Dermis blood vessel endothelial cell (primary cell): ENCODE measurements at regions not wholly inside any gene's neighbourhood (a gene's known extent, or its start where the extent isn't known, plus 50 kb on each side); places are given as distances from the start of the nearest gene placed in this dataset.

Source experiments
- DNase-seq: peaks from one replicate; pipeline ENCODE4 v3.0.0; 2010

DNA sequence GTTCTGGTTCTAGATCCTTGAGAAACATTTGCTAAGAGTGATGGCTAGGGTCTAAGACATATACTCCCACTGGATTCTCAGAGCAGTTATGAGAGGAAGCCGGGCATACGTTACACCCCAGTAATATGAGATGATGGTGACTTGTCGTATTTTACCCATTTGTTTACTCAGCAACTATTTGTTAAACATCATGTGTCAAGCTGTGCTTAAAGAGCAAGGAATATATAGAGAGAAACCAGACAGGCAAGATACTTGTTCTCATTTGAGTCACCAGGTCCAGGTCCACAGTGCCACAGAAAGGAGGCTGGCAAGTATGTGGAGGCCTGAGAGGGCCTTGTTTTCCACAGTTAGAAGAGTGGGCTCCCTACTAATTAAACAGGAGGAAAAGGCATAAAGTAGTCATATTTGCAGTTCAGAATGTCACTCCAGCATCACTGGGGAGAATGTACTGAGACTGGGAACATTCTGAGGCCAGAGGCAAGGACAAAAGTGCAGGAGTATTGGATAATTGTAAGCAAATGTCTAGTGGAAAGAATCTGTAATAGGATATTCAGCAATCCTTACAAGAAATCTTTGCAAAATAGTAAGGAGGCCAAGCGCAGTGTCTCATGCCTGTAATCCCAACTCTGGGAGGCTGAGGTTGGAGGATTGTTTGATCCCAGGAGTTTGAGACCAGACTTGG is 142.2 kb downstream of the IRS2 start:
- DNase-seq, result no peak

DNA sequence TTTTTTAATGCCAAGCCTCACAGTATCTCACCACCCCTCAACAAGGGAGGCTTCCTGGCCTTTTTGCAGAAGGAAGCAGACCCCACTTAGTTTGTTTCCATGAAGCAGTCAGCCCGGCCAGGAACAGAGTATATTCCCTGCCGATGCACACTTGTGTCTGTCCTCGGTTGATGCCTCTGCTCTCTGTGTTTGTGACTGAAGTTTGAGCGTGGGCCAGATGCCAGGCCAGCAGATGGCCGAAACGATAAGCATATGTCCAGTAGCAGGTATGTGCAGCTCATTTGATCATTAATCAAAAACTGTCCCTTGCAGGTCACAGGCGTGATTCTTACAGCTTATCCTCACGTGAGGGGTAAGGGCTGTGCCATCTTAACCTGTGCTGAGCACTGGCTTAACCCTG is 144.0 kb downstream of the IRS2 start:
- no peak for DNase-seq

DNA sequence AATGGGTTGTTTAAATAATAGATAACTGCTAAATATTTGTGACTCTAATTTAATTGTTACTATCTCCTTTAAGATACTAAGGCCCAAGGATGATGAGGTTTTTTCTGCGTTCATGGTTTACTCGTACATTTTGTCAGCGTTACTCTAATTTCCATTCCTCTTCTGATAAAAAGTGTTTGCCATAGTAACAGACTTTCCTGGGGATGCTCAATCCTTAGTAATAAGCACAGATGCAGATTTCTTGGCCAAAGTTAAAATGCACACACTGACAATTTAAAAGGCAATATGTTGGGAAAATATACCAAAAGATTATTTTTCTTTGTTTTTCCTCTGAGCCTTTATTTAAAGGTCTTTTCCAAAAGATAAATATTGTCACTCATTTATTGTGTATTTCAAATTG is 149.6 kb downstream of the IRS2 start:
- no peak for DNase-seq

DNA sequence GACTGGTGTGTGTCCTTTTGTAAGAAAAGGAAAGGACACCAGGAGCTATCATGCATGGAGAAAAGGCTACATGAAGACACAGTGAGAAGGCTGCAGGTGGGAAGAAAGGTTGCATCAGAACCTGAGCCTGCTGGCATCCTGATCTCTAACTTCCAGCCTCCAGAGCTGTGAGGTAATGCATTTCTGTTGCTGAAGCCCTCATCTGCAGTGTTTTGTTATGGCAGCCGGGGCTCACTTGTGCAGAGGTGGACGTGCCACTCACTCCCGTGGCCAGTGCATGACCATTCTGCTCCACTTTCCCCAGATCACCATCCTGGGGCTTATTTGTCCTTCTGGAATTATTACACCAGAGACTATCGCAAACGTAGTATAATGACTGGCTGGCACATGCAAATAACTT is 155.3 kb downstream of the IRS2 start:
- no peak for DNase-seq

DNA sequence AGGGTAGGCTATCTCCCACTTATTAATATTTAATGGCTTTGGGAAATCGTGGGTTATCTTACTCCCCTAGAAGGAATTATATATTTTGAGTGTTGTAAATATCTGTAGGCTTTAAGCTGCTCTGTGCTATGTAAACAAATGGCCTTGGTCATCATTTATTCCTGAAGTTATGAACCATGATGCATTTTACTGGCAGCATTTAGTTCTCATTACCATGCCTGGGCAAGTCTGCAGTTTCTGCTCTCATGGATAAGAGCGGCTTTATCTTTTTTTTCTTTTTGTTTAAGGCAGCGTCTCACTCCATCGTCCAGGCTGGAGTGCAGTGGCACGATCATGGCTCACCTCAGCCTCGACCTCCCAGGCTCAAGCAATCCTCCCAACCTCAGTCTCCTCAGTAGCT is 156.1 kb downstream of the IRS2 start:
- DNase-seq, result no peak

DNA sequence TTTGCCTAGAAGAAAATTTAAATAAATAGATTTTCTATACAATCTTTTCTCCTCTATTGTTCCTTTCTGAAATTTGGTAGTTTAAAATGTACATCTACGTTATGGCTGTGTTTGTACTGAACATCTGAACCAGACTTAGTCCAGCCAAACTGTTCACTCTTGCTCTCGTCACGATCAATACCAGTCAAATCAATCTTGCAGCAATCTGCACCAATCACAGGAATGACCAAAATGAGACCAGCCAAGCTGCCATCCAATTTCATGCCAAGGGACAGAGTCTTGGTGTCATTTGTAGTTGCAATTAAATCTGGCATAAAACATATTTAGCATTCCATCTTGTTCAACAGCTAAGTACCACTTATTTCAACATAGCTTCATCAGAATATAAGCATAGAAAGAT is 156.6 kb downstream of the IRS2 start:
- no peak for DNase-seq

DNA sequence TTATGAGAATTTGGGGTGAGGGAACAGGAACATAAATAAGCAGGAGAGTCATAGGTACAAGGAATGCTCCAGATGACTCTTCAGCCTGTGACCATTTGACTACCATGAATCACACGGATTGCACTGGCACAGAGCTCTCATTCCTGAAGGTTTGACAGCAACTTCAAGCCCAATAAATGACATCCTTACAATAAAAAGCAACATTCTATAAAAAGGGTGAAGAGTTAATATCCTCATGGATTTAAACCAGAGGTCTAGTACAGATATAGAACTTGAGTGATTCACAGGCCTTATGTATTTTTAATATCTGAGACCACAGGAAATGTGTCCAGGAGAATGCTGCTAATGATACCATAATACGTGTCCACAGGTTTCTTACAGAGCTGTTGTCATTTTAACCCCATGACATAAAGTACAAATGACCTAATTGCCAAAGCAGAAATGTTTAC is 158.1 kb downstream of the IRS2 start:
- DNase-seq, result no peak

DNA sequence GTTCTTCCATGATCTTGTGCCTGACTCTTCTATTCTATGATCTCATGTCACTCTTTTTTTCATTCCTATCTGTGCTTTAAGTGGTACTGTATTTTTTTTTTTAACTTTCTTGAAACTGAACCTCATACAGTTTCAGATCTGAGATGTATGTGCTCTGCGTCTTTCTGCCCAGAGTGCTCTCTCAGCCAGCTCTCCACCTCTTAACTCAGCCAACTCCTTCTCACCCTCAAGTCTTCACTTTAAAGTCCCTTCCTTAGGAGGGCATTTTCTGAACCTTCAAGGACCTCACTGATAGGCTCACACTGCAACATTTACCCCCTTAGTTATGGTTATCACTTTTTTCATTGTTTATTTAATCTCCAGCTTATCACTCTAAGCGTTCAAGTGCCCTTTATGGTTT is 158.7 kb downstream of the IRS2 start:
- DNase-seq, result no peak

DNA sequence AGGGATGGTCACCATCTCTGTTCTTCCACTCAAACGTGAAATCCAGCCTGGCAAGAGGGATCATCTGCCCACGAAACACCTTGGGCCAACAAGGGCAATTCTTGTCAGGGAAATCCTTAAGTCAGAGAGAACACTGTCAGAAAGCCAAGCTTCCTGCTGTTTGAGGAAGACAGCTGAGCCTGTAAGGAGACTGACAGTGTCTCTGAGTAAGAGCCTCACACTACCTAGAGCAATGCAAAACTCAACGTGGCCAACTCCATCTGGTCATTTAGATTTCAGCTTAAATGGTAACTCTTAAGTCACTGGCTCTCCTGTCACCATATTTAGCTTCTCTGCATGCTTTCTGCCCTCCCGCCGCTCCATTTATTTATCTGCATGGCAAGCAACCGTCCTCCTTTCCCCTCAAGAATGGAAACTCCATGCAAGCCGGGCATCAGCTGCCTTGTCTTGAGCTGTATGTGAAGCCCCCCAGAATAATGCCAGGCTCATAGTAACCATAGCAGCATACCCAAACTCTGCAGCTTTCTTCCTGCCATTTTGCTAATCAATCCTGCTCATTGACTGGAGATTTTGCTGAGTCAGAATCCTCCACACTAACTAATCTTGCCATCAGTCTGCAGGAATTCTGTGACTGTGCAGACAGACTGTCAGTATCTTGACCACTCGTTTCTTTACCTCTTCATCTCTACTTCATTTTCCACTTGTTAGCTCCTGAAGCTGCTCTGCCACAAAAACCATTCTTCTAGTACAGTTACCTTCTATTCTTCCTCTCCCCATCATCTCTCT is 159.8 kb downstream of the IRS2 start:
- DNase-seq, result no peak

DNA sequence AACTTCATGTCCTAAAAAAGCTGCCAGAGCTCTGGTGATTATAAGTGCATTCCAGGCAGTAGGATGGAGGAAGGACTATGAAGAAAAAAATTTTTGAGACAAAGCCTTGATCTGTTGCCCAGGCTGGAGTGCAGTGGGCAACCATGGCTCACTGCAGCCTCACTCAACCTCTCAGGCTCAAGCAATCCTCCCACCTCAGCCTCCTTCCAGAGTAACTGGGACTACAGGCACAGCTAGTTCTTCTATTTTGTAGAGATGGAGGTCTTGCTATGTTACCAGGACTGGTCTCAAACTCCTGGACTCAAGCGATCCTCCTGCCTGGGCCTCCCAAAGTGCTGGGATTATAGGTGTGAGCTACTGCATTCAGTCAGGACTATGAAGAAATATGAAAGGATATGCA is 161.2 kb downstream of the IRS2 start:
- DNase-seq, result no peak

DNA sequence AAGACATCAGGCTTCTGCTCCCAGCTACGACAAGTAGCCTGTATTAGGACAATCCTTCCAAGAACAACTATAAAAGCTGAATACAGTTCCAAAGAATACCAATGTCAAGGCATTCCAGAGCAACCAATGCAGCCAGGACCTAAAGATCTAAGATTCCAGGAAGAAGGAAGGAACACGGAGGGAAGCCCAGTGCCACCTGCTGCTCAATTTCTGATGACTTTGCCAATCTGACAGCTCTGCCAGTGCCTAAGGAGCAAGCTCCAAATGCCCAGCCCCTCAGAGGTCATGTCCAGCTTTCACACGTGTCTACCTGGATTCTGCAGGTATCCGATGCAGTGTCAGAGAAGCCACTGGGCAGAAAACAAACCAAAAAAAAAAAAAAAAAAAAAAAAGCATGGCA is 164.4 kb downstream of the IRS2 start:
- no peak for DNase-seq

DNA sequence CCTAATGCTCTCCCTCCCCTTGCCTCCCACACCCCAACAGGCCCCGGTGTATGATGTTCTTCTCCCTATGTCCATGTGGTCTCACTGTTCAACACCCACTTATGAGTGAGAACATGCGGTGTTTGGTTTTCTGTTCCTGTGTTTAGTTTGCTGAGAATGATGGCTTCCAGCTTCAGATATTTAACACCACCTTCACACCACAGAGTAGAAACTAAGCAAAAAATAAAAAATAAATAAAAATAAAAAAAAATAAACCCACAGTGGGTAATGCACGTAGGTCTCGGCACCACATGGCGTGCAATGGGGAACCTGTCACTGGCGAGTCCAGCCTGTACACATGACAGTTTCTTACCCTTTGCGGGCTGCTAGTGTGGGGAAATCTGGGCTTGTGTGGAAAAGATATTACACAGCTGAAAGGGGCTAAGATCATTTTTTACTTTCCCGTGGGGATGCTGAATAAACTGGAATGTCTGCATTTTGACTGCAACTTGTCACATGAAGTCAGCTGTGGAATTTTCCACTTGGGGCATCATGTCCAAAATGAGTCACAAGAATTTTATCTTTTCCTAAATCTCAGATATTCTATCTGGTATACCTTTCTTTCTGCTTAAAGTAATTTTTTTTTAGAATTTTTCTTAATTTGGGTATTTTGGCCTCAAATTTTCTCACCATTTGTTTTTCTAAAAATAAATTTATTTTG is 170.5 kb downstream of the IRS2 start:
- DNase-seq, result no peak

DNA sequence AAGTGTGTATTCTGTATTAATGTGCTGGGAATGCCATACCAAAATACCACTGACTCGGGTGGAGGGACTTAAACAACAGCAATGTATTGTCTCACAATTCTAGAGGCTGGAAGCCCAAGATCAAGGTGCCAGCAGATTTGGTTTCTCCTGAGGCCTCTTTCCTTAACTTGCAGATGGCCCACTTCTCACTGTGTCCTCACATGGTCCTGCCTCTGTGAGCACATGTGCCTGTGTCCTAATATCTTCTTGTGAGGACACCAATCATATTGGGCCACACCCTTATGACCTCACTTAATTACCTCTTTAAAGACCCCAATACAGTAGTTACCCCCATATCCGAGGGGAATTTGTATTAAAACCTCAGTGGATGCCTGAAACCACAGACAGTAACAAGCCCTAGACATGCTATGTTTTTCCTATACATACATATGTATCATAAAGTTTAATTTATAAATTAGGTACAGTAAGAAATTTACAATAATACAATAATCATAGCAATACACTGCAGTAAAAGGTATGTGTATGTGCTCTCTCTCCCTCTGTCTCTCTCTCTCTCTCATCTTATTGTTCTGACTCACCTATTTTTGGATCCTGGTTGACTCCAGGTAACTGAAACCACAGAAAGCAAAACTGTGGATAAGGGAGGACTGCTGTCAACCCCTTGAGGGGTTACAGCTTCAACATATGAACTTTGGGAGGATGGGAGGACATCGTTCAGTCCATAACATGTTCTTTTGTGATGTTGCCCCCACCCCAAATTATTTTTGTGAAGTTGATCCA is 174.3 kb downstream of the IRS2 start:
- DNase-seq, result no peak

DNA sequence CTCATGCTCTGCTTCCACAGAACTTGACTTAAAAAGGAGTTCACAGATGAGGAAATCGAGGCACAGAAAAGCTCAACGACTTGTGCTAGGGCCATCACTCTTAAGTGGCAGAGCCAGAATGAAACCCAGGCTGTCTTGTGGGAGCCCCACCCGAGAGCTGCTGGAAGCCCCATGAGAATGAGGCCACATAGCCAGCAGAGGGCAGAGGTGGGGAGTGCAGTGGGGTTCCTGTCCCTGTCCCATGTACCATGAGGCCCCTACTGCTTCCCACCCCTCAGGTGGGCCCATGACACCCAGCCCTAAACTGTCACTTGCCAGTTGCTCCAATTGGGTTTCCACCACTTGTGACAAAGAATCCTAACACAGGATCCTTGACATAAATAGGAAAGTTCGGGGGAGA is 175.9 kb downstream of the IRS2 start:
- DNase-seq, result no peak

DNA sequence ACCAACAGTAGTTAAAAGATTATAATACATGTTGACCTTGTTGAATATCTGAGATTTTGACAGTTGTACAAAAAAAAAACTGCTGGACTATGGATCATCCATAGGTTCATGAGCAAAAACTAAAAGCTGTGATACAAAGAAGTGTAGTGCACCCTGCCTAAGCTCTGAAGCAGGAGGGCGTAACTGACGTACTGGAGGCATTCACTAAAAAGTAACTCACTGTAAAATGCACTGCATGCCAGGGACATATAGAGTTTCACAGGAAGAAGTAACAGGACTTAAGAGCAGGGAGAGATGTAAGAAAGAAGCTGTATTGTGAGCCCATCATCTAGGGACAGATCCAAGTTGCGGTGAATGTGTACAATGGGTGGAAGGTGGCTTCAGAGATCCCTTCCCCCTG is 177.9 kb downstream of the IRS2 start:
- DNase-seq, result no peak

DNA sequence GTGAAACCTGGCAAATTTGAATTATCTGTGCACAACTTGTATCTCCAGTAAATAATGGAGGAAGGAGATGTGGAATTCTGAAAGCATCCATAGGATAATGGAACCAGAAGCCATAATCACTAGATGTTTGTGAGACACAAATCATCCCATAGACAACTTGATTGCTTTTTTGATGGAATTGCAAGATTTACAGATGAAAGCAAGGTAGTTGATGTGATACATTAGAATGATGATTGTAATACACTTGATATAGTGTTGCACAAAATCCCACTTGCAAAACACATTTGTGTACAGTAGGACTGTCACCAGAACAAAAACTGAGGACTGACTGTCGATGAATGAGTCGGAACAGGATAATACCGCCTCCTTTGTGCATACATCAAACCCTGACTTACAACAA is 178.3 kb downstream of the IRS2 start:
- DNase-seq, result no peak

DNA sequence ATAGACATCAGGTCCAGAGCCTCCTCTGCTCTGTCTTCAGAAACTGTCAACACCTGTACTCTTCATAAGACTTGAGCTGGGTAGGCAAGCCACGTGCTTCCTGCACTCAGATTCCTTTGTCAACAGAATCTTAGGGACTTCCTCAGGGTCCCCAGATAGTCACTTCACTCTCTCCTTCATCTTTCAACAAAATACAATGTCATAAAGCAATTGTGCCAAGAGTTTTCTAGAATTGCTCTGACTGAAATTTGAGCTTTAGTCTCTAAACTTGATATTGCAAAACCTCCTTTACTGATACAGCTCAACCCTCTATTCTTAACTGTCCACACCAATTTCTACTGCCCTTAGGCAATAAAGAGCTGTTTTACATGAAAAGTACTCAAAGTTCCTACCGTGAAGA is 179.9 kb downstream of the IRS2 start:
- DNase-seq, result no peak

DNA sequence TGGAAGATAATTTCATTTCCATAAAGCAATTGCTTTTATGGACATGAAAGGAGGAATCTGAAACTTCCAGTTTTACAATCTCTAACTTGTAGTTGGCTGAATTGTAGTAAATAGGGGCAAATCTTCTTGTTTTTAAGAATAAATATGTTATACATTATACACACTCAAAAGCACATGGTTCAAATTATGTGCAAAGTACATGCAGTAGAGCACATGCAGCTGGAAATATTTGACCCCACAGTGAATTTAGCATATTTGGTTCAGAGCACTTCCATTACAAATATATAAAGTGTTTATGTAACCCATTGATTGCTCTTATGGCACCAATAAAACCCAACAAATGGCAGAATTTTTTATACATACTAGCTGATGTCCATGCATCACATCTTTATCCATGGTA is 180.5 kb downstream of the IRS2 start:
- DNase-seq, result no peak

DNA sequence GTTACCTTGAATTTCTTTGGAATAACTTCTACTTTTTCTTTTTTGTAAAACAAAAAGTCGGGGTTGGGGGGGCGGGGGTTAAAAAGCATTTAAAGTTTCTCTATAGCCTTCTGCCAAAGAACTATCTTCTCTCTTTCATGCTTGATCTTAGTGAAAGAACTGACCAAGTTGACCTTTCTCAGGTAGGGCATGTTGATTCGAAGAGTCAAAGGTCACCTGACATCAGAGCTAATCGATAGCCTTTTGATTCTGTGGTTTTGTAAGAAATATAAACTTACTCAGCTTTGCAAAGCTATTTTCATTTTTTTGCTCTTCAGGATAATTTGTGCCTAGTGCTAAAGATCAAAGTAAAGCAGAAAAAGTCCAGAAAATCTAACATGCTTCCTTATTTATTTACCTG is 181.5 kb downstream of the IRS2 start:
- no peak for DNase-seq

DNA sequence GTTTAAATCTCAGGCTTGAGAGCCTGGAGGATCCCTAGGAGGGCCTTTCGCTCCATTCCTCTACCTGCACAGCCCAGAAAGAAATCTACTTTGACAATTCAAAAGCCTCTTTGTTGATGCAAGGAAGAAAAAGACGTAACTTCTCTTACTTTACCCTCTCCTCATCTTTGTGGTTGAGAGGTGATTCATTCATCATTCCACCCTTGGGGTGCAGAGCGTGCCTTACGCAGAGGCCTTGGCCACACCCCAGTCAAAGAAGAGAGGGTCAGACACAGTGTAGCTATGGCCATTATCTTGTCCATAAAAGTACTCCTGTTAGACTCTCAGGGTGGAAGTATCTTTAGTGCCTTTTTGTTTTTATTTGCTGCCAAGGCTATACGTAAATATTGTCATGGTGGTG is 184.0 kb downstream of the IRS2 start:
- no peak for DNase-seq

DNA sequence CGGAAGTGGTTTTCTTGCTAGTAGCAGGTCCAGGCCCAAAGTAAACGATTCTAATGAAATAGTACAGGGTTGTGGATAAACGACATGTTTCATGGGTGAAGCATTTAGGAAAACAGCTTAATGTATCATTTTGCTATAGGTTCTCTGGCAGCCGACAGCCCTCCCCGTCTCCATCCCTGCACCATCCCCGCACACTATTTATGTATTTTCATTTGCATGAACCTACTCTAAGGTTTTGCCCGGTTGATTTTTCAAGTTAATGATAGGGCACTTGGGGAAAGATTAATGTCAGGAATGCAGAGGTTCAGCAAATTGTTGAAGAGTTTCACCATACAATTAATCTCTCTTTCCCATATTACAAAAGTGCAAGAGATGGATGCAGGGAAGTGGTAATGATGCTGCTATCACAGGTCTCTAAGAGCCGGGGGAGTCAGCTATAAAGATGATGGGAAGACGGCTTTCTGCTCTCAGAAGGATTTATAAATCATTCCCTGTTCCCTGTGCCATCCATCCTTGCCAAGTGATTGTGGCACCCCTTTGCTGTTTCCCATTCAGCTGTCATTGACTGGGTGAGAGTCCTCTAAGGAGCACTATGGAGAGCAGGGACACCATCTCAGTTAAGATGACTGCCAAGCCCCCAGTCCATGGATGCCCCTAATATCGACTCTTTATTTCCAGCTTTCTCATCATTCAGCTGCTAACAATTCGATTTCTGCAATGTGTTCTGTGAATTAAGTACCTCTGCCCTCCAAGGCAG is 186.3 kb downstream of the IRS2 start:
- DNase-seq, result no peak

DNA sequence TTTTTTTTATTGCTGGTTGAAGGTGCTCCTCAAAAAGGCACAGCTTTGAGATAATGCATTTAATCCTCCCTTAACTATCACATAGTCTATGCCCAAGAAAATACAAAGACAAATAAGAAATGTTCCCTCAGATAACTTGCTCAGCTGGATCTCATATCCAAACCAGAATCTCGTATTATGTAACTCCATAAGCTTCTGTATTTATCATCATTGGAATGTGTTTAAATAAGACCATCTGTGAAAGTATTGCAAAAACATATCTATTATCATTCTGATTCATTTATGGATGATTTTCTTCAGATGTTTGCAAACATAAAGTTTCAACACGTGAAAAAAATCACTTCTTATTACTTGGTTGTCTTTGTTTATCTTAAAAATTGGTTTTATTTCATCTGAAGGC is 190.9 kb downstream of the IRS2 start:
- DNase-seq, result no peak
